GM12891 (cell line): ENCODE measurements at regions not wholly inside any gene's neighbourhood (a gene's known extent, or its start where the extent isn't known, plus 50 kb on each side); places are given as distances from the start of the nearest gene placed in this dataset.

Experiments used
- PAX5 ChIP-seq: IDR thresholded peaks from 2 replicates; pipeline ENCODE4 v1.6.1; 2011; ENCODE audit warnings: low read length, moderate library complexity, mild to moderate bottlenecking; ENCODE audit not compliant: insufficient read depth, severe bottlenecking
- POLR2A ChIP-seq: IDR thresholded peaks from 2 replicates; pipeline ENCODE4 v1.6.1; 2011; ENCODE audit warnings: low read depth, low read length, control low read depth
- POLR2AphosphoS5 ChIP-seq: IDR thresholded peaks from 2 replicates; pipeline ENCODE4 v1.6.1; 2011; ENCODE audit warnings: low read depth, low read length, control low read depth
- POU2F2 ChIP-seq: IDR thresholded peaks from 2 replicates; pipeline ENCODE4 v1.6.1; 2011; ENCODE audit warnings: low read depth, mild to moderate bottlenecking, control low read depth, low read length, moderate library complexity
- SPI1 ChIP-seq: IDR thresholded peaks from 2 replicates; pipeline ENCODE4 v1.6.1; 2011; ENCODE audit warnings: low read depth, low read length, control low read depth
- TAF1 ChIP-seq: IDR thresholded peaks from 2 replicates; pipeline ENCODE4 v1.6.1; 2011; ENCODE audit warnings: low read depth, low read length, control low read depth

GRCh38 chr13:107360010-107360409 is 792.1 kb upstream of the ARGLU1 start:
- TF ChIP-seq SPI1 (no peak), POLR2A (no peak), TAF1 (no peak), POLR2AphosphoS5 (no peak), PAX5 (no peak), POU2F2 (no peak)
